OCI-LY7 (cell line): ENCODE measurements at regions not wholly inside any gene's neighbourhood (a gene's known extent, or its start where the extent isn't known, plus 50 kb on each side); places are given as distances from the start of the nearest gene placed in this dataset.
"Not testable (repeated sequence)": the region's sequence is repeated elsewhere in the genome, so short reads cannot be mapped to it uniquely, and the experiment has no call there.

Experiments
- BruUV-seq: library from RNA; stranded (reverse); fragments of 400-500 nt; replicated peaks from 2 replicates; lab custom pipeline; 2021; lab: Mats Ljungman, UMichigan
- CTCF ChIA-PET: fragments of 300-600 bp; sonication (Branson Sonifier 250); formaldehyde crosslinking; loops from one replicate; lab custom pipeline; 2022; ENCODE audit warnings: antibody characterized with exemption; ENCODE audit not compliant: unreplicated experiment; lab: Charles Lee
- POLR2A ChIA-PET: fragments of 300-600 bp; sonication (Branson Sonifier 250); formaldehyde crosslinking; loops from one replicate; lab custom pipeline; 2022; ENCODE audit warnings: antibody characterized with exemption; lab: Charles Lee
- DNase-seq: peaks from one replicate; pipeline ENCODE4 v3.0.0-alpha.2; 2015; ENCODE audit warnings: low spot score
- H2AFZ ChIP-seq: fragments of 200-600 bp; sonication (generic), shearing (Covaris generic); 2 replicates; pipeline ENCODE4 v1.6.1; 2014; ENCODE audit warnings: mild to moderate bottlenecking, antibody characterized with exemption, low read length, moderate library complexity
- H3K27ac ChIP-seq: fragments of 200-600 bp; sonication (generic); 2 replicates; pipeline ENCODE4 v1.5.1; 2014; ENCODE audit warnings: mixed run types, low read depth, mild to moderate bottlenecking, moderate library complexity, low read length, inconsistent platforms; ENCODE audit not compliant: poor library complexity, severe bottlenecking
- H3K36me3 ChIP-seq: fragments of 200-600 bp; sonication (generic); 2 replicates; pipeline ENCODE4 v1.6.1; 2014; ENCODE audit warnings: mild to moderate bottlenecking, antibody characterized with exemption, low read length, moderate library complexity, mixed read lengths; ENCODE audit not compliant: insufficient read depth
- H3K4me1 ChIP-seq: fragments of 200-600 bp; sonication (generic); 2 replicates; pipeline ENCODE4 v1.5.1; 2014; ENCODE audit warnings: mild to moderate bottlenecking, low read length; ENCODE audit not compliant: insufficient read depth, poor library complexity, severe bottlenecking
- H3K4me2 ChIP-seq: fragments of 200-600 bp; sonication (generic); 2 replicates; pipeline ENCODE4 v1.6.1; 2014; ENCODE audit warnings: mild to moderate bottlenecking, low read length
- H3K4me3 ChIP-seq: fragments of 200-600 bp; sonication (generic); 2 replicates; pipeline ENCODE4 v1.5.1; 2014; ENCODE audit warnings: mild to moderate bottlenecking, low read depth, low read length; ENCODE audit not compliant: poor library complexity, severe bottlenecking
- H3K79me2 ChIP-seq: fragments of 200-600 bp; sonication (generic); 2 replicates; pipeline ENCODE4 v1.6.1; 2016; ENCODE audit warnings: low read depth, mild to moderate bottlenecking, low read length, moderate library complexity, mixed read lengths; ENCODE audit not compliant: insufficient read depth
- H3K9me2 ChIP-seq: fragments of 200-600 bp; sonication (generic); 2 replicates; pipeline ENCODE4 v1.6.1; 2016; ENCODE audit warnings: mild to moderate bottlenecking, low read length, mixed read lengths; ENCODE audit not compliant: insufficient read depth
- H3K9me3 ChIP-seq: fragments of 200-600 bp; sonication (generic); 2 replicates; pipeline ENCODE4 v1.6.1; 2014; ENCODE audit warnings: mild to moderate bottlenecking, mixed run types, low read length, mixed read lengths
- H4K20me1 ChIP-seq: fragments of 200-600 bp; sonication (generic); 2 replicates; pipeline ENCODE4 v1.6.1; 2014; ENCODE audit warnings: mild to moderate bottlenecking, antibody characterized with exemption, low read length, moderate library complexity, mixed read lengths; ENCODE audit not compliant: insufficient read depth
- EZH2phosphoT487 ChIP-seq: fragments of 200-600 bp; sonication (generic); IDR thresholded peaks from 2 replicates; pipeline ENCODE4 v1.6.1; 2018; ENCODE audit warnings: low read depth, borderline replicate concordance, mild to moderate bottlenecking, mixed run types, antibody characterized with exemption, low read length, moderate library complexity, mixed read lengths
- intact Hi-C: fragments of 100-400 bp; cut with micrococcal nuclease; formaldehyde crosslinking; loops from one replicate; pipeline ENCODE4 v1.10.0; 2022; ENCODE audit not compliant: unreplicated experiment
- TF ChIP-seq, protein P1 (sequence below): fragments of 200-600 bp; sonication (generic); conservative IDR thresholded peaks from 2 replicates; pipeline ENCODE4 v1.5.1; 2014; ENCODE audit warnings: mild to moderate bottlenecking, antibody characterized with exemption, low read length, moderate library complexity, mixed read lengths

DNA sequence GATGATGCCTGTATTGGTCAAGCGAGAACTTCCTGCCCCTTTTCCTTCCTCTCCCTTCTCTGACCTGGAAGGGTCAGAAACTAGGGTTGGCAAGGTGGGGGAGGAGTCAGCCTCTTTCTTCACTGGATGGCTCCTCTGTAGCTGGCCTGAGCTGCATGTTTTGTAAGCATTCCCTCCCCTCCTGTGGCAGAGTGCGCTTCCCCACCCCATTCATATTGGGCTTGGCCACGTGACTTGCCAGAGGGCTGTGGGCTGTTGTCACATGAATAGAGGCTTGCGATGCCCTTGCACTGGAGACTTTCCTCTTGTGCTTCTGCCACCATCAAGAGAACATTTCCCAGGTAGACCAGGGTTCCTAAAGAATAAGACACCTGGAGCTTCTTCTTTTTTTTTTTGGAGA lies 111.3 kb upstream of the PODXL start:
- TF ChIP-seq EZH2phosphoT487: no peak
- TF ChIP-seq, protein P1, sequence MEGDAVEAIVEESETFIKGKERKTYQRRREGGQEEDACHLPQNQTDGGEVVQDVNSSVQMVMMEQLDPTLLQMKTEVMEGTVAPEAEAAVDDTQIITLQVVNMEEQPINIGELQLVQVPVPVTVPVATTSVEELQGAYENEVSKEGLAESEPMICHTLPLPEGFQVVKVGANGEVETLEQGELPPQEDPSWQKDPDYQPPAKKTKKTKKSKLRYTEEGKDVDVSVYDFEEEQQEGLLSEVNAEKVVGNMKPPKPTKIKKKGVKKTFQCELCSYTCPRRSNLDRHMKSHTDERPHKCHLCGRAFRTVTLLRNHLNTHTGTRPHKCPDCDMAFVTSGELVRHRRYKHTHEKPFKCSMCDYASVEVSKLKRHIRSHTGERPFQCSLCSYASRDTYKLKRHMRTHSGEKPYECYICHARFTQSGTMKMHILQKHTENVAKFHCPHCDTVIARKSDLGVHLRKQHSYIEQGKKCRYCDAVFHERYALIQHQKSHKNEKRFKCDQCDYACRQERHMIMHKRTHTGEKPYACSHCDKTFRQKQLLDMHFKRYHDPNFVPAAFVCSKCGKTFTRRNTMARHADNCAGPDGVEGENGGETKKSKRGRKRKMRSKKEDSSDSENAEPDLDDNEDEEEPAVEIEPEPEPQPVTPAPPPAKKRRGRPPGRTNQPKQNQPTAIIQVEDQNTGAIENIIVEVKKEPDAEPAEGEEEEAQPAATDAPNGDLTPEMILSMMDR: no peak
- Histone ChIP-seq H3K79me2 (no peaks in the 10 kb centered on the region), H3K9me2 (no peaks in the 10 kb centered on the region), H2AFZ (no peak overlapping the region), H3K4me3 (no peak overlapping the region), H3K36me3 (no peaks in the 10 kb centered on the region), H4K20me1 (no peaks in the 10 kb centered on the region), H3K4me2 (no peak overlapping the region), H3K27ac (no peak overlapping the region), H3K9me3 (no peaks in the 10 kb centered on the region), H3K4me1 (no peaks in the 10 kb centered on the region)
- no peak for DNase-seq
- ChIA-PET POLR2A (no interaction called here), CTCF (no interaction called here)
- no TSS peak for BruUV-seq
- intact Hi-C loops: no loop called here

DNA sequence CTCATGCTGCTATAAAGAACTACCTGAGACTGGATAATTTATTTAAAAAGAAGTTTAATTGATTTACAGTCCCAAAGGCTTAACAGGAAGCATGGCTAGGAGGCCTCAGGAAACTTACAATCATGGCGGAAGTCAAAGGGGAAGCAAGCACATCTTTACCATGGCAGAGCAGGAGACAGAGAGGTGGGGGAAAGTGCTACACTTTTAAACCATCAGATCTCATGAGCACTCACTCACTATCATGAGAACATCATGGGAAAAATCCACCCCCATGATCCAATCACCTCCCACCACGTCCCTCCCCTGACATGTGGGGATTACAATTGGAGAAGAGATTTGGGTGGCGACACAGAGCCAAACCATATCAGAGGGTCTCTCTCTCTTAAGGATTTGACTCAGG lies 108.6 kb upstream of the PODXL start:
- H3K9me3 ChIP-seq: no peaks in the 10 kb centered on the region
- no peak overlapping the region for H2AFZ ChIP-seq
- CTCF ChIA-PET: no interaction called here
- H3K4me3 ChIP-seq: no peak overlapping the region
- no peak for TF ChIP-seq EZH2phosphoT487
- TF ChIP-seq, protein P1: no peak
- no peak overlapping the region for H3K27ac ChIP-seq
- DNase-seq: no peak
- no peaks in the 10 kb centered on the region for H3K79me2 ChIP-seq
- H3K4me1 ChIP-seq: no peaks in the 10 kb centered on the region
- no peak overlapping the region for H3K4me2 ChIP-seq
- POLR2A ChIA-PET: no interaction called here
- no peaks in the 10 kb centered on the region for H3K36me3 ChIP-seq
- BruUV-seq: no TSS peak
- intact Hi-C loops: no loop called here
- H4K20me1 ChIP-seq: no peaks in the 10 kb centered on the region
- no peaks in the 10 kb centered on the region for H3K9me2 ChIP-seq

DNA sequence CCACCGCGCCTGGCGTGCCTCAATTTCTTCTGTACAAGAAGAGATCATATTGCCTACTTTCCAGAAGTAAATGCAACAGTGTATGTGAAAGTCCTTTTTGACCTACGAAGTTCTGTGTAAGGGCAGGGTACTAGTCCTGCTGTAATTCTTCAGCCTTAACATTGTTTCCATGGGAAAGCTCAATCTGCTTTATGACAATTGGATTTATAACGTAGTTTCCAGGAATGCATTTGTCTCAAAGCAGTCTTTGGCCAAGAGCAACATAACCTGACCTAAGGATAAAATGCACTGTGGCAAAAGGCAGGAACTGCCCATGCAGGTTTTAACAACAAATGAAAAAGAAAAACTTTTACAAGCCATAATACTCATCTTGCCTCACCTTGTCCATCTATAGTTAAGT lies 108.1 kb upstream of the PODXL start:
- intact Hi-C loops: no loop called here
- ChIA-PET POLR2A (no interaction called here), CTCF (no interaction called here)
- no TSS peak for BruUV-seq
- Histone ChIP-seq H3K9me3 (no peaks in the 10 kb centered on the region), H3K9me2 (no peaks in the 10 kb centered on the region), H3K4me1 (no peaks in the 10 kb centered on the region), H3K4me2 (no peak overlapping the region), H3K36me3 (no peaks in the 10 kb centered on the region), H4K20me1 (no peaks in the 10 kb centered on the region), H2AFZ (no peak overlapping the region), H3K79me2 (no peaks in the 10 kb centered on the region), H3K27ac (no peak overlapping the region), H3K4me3 (no peak overlapping the region)
- TF ChIP-seq, protein P1: no peak
- TF ChIP-seq EZH2phosphoT487: no peak
- no peak for DNase-seq

DNA sequence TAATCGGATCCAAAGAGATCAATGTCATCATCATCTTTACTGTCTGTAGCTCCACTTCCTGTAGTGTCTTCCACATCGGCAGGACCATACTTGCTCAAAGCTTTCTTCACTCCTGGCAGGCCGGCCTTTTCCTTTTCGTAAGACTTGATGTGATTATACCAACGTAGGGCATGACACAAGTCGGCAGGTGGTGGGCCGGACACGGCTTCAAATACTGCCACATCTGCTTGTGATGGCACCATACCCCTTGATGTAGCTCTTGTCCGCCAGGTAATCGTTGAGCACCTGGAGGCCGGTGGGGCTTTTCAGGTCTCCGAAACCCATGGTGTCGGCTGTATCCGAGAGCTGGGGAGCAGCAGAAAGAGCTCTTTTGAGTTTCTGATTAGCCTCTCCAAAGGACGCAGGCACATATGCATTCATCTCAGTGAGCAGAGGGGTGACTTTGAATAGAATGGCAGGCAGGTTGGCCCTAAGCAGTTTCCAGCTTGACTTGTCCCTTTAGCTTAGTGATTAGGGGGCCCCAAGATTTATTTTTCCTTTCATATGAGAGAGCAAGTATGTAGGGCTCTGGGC lies 106.0 kb upstream of the PODXL start:
- H3K9me2 ChIP-seq, H3K79me2 ChIP-seq, H3K4me3 ChIP-seq, H2AFZ ChIP-seq, H4K20me1 ChIP-seq, H3K4me2 ChIP-seq, intact Hi-C loops, H3K9me3 ChIP-seq, H3K36me3 ChIP-seq, DNase-seq, BruUV-seq, POLR2A ChIA-PET, CTCF ChIA-PET, H3K27ac ChIP-seq, H3K4me1 ChIP-seq: not testable (repeated sequence)
